Right lobe of liver (tissue), 6 donors: ENCODE measurements at regions not wholly inside any gene's neighbourhood (a gene's known extent, or its start where the extent isn't known, plus 50 kb on each side); places are given as distances from the start of the nearest gene placed in this dataset.
A peak's percentile ranks its signal among the peaks of the same experiment; 100 is the strongest.

ENCODE experiments used
- ATAC-seq, 4 donors: fragments of 200-7000 bp; cut with Tn5 transposase; one replicate each; pipeline ENCODE4 v1.9.1; 2020; ENCODE audit warnings: mild to moderate bottlenecking in 4 of 4, moderate library complexity in 4 of 4
- DNase-seq, 3 donors: peaks; one replicate each; pipeline ENCODE4 v3.0.0-alpha.2; 2020
- H3K27ac ChIP-seq, 3 donors: fragments of 200-600 bp; one replicate each; pipeline ENCODE4 v1.8.0; 2022
- H3K27me3 ChIP-seq, 2 donors: fragments of 200-600 bp; one replicate each; pipeline ENCODE4 v1.8.0; 2022
- H3K36me3 ChIP-seq, 4 donors: fragments of 200-600 bp; sonication (generic) in 1 of 4; one replicate each; pipeline versions ENCODE4 v1.5.1 to v1.8.0; 2017 to 2022; ENCODE audit warnings: control low read depth in 1 of 4
- H3K4me1 ChIP-seq, 4 donors: fragments of 200-600 bp; sonication (generic) in 1 of 4; one replicate each; pipeline versions ENCODE4 v1.5.1 to v1.8.0; 2017 to 2022; ENCODE audit warnings: control low read depth in 1 of 4
- H3K4me3 ChIP-seq, 3 donors: fragments of 200-600 bp; one replicate each; pipeline ENCODE4 v1.8.0; 2022
- H3K9me3 ChIP-seq, 4 donors: fragments of 200-600 bp; sonication (generic) in 1 of 4; one replicate each; pipeline versions ENCODE4 v1.5.1 to v1.8.0; 2017 to 2022; ENCODE audit warnings: control low read depth in 1 of 4
- CTCF ChIP-seq, 4 donors: fragments of 200-600 bp in 3 of 4; fragments of 450-650 bp in 1 of 4; IDR thresholded peaks; one replicate each; pipeline versions ENCODE4 v1.5.1 to v1.8.0; 2016 to 2022; ENCODE audit warnings: antibody characterized with exemption in 4 of 4, mild to moderate bottlenecking in 2 of 4
- POLR2A ChIP-seq: fragments of 450-650 bp; IDR thresholded peaks from one replicate; pipeline ENCODE4 v1.6.1; 2017; ENCODE audit warnings: antibody characterized with exemption, mild to moderate bottlenecking
- WGBS: methylation state at CpG from one replicate; pipeline ENCODE4 v1.1.6; 2018; ENCODE audit warnings: low coverage, low lambda C conversion rate; ENCODE audit not compliant: insufficient coverage; ENCODE audit errors: missing lambda C conversion rate; 5-methylcytosine and 5-hydroxymethylcytosine counted together
- intact Hi-C, 2 donors: fragments of 100-400 bp; cut with DNase I; formaldehyde crosslinking; loops; one replicate each; pipeline versions ENCODE4 v1.11.2 to v1.14.1; 2022
- donor health status: DM: no; HTN: yes; CAD: no.
- donor health status: DM: no; HTN: no; CAD: no.
- donor health status: DM: no; HTN: no; CAD: no.
- donor health status: DM: no; HTN: yes; CAD: no.
- donor health status: DM: no; HTN: yes; CAD: no.

DNA sequence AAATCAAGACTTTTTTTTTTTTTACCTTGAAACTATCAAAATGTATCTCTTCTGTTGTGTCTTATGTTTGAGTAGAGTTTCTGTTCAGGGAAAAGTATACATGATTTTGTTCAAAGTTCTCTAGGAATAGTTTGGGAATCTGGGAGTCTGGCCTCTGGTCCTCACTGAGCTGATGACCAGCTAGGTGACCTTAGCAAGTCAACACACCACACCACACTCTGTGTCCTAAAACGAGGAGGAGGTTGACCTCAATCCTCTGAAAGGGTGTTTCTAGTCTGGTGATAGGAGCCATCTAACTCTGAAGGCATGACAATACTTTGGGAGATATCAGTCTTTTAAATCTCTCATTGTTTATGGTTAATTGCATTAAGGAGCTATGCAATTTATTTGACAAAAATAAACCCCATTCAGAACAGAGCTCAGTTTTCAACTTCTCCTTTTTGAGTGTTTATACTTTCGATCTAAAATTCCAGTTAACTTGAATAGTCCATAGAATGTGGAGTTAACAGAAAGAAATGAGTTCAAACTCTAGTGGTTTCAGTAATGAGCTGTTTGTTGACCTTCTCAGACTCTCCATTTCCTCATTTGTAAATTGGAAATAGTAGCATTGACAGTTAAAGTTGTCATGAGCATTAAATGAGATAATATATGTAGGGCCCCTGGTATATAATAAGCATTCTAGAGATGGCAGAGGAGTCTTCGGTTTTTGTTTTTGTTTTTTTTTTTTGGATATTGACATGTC lies 112.2 kb upstream of the LRRN1 start:
- WGBS: 50% methylated on average over 3 of the region's 3 CpGs

DNA sequence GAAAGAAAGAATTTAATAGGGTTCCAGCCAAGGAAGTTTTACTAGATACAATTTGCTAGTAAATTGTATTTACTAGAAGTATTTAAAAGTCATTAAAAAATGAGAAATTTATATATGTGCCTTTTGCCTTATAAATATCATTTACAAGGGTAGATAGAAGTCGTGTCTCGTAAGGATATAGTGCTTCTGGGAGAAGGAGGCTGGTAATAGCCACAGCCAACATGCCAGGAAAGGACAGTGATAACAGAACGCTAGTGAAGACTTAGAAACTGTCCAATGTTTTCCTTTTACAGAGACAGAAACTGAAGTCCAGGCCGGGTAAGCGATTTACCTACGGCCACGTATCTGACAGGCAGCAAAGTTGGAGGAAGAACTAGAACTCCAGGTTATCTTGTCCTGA lies 113.5 kb upstream of the LRRN1 start:
- H3K36me3 ChIP-seq: no peaks in the 10 kb centered on the region
- no peak for ATAC-seq
- H3K4me3 ChIP-seq: no peak overlapping the region
- no peak overlapping the region for H3K27ac ChIP-seq
- DNase-seq: no peak
- H3K4me1 ChIP-seq: peaks cover 0 to 4% (median 0%) of the 10 kb centered on the region in 4 donors
- no peaks in the 10 kb centered on the region for H3K27me3 ChIP-seq
- peaks cover 0 to 3% (median 0%) of the 10 kb centered on the region in 4 donors for H3K9me3 ChIP-seq
- 70% methylated on average over 7 of the region's 7 CpGs for WGBS
- TF ChIP-seq CTCF (IDR thresholded peaks at IDR 0.05) (no peak), POLR2A (no peak)
- intact Hi-C loops: no loop called here

More for the DNA sequence above, 112.2 kb upstream of the LRRN1 start:
- ATAC-seq (peak; percentile 58 to 73 (median 69)), DNase-seq (no peak)
- H3K4me1 ChIP-seq: peaks cover 0 to 4% (median 0%) of the 10 kb centered on the region in 4 donors
- no peaks in the 10 kb centered on the region for H3K27me3 ChIP-seq
- no peak for TF ChIP-seq POLR2A
- H3K9me3 ChIP-seq: no peaks in the 10 kb centered on the region
- H3K27ac ChIP-seq: no peak overlapping the region
- intact Hi-C loops: no loop called here
- H3K4me3 ChIP-seq: no peak overlapping the region
- H3K36me3 ChIP-seq: no peaks in the 10 kb centered on the region

DNA sequence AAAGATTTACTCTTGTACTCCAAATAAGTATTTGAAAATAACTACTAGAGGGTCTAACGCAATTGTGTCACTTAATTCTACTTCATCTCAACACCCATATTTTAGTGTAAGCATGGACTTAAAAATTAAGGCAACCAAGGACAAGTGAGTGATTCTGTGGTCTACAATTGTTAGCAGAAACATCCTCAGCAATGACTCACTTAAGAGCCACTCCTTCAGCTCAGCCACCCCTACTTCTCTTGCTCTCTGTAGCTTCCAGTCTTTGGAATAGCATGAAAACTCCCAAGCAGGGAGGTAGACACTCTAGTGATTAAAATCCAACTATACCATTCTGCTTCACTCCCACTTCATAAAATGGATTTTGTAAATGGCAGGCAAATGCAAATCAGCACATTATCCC lies 116.0 kb upstream of the LRRN1 start:
- Histone ChIP-seq H3K27me3 (no peaks in the 10 kb centered on the region), H3K27ac (no peak overlapping the region), H3K9me3 (peaks cover 0 to 3% (median 0%) of the 10 kb centered on the region in 4 donors), H3K4me3 (no peak overlapping the region), H3K4me1 (no peaks in the 10 kb centered on the region), H3K36me3 (no peaks in the 10 kb centered on the region)
- no CpG with 5 or more reads among the region's 1 CpG for WGBS
- TF ChIP-seq CTCF (IDR thresholded peaks at IDR 0.05): no peak
- no peak for TF ChIP-seq POLR2A
- ATAC-seq: no peak
- no peak for DNase-seq
- intact Hi-C loops: no loop called here

DNA sequence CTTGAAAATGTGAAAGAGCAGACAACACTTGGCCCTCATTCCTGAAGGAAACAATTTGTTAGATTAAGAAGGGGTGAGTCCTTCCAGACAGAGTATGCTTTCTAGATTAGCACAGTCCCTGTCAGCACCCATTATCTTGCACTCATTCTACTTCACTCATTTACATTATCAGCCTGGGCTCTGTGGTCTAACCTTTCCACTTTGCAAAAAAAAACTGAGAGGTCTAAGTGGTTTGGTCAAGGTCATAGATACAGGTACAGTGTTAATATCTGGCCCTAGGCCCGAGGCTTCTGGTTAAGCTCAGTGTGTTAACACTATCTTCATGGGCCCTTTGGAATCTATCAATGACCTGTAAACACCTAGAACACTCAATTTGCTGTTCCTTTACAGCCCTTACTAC lies 123.4 kb upstream of the LRRN1 start:
- Histone ChIP-seq H3K36me3 (no peaks in the 10 kb centered on the region), H3K27me3 (no peaks in the 10 kb centered on the region), H3K4me3 (no peak overlapping the region), H3K4me1 (no peaks in the 10 kb centered on the region), H3K9me3 (no peaks in the 10 kb centered on the region), H3K27ac (no peak overlapping the region)
- no peak for ATAC-seq
- 0% methylated on average over 1 of the region's 1 CpG for WGBS
- DNase-seq: no peak
- intact Hi-C loops: no loop called here
- TF ChIP-seq POLR2A (no peak), CTCF (IDR thresholded peaks at IDR 0.05) (no peak)

DNA sequence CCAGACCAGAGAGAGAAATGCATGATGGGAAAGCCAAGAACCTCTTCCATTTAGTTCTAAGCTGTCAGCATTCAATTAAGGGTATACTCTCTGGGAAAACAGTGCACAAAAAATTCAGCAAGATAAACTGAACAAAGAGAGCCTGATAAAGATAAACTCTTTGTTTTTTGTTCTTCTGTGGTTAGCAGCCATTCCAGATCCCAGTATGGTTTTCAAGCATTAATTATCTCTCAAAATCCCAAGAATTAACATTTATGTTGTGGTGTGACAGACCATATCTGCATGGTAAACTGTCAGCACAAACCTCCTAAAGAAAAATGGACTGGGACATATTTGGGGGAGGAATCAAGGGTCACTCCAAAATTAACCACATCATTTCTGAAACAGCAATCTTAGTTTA lies 124.0 kb upstream of the LRRN1 start:
- DNase-seq (no peak), ATAC-seq (no peak)
- Histone ChIP-seq H3K27ac (no peak overlapping the region), H3K9me3 (no peaks in the 10 kb centered on the region), H3K4me1 (no peaks in the 10 kb centered on the region), H3K4me3 (no peak overlapping the region), H3K36me3 (no peaks in the 10 kb centered on the region), H3K27me3 (no peaks in the 10 kb centered on the region)
- TF ChIP-seq POLR2A: no peak
- TF ChIP-seq CTCF (IDR thresholded peaks at IDR 0.05): no peak
- intact Hi-C loops: no loop called here
